Heart left ventricle (tissue), 13 donors: ENCODE measurements at regions not wholly inside any gene's neighbourhood (a gene's known extent, or its start where the extent isn't known, plus 50 kb on each side); places are given as distances from the start of the nearest gene placed in this dataset.

ENCODE experiments used
- CTCF ChIP-seq, 12 donors: fragments of 200-600 bp; sonication (generic) in 4 of 12; IDR thresholded peaks; one replicate each; pipeline versions ENCODE4 v1.5.0 to v1.8.0; 2018 to 2022; ENCODE audit warnings: antibody characterized with exemption in 12 of 12, mild to moderate bottlenecking in 5 of 12
- POLR2A ChIP-seq, 2 donors: fragments of 450-650 bp; IDR thresholded peaks; one replicate each; pipeline ENCODE4 v1.6.1; 2017; ENCODE audit warnings: antibody characterized with exemption in 2 of 2, mild to moderate bottlenecking in 2 of 2, moderate library complexity in 2 of 2
- donor health status: ischemic (EF 13 %, LVEDD 7.1; RV severe dilation, severe dysfunction).
- donor health status: DM: no; HTN: yes; CAD: no.
- donor health status: DM: no; HTN: no; CAD: no.
- donor health status: ischemic (EF 25% LVEDD 6.9; RV normal size, moderate dysfunction).
- donor health status: ischemic (EF 25% LVEDD 5.7; RV mildly dilated, moderate dysfunction).
- donor health status: ischemic (EF 35%, LVEDD 5.7; RV mildly dilated, moderate dysfunction).
- donor health status: nonischemic (EF 11% LVEDD 7.7; RV severe dilation, severe dysfunction).
- donor health status: DM: yes; HTN: yes; CAD: no.
- donor health status: PGD.
- donor health status: ischemic (EF 29% LVEDD 5.4; RV normal size, mild dysfunction).
- donor health status: nonischemic (EF 23%, LVEDD 6.1; RV moderate dilation, normal function).

- TF ChIP-seq POLR2A (IDR thresholded peaks at IDR 0.05) (no peak), CTCF (IDR thresholded peaks at IDR 0.05) (no peak)
These were observed 221.6 kb downstream of the TUBA3C start for GRCh38 chr13:18959996-18960395.
